Common myeloid progenitor, CD34-positive (primary cell): ENCODE measurements at regions not wholly inside any gene's neighbourhood (a gene's known extent, or its start where the extent isn't known, plus 50 kb on each side); places are given as distances from the start of the nearest gene placed in this dataset.
"Not testable (repeated sequence)": the region's sequence is repeated elsewhere in the genome, so short reads cannot be mapped to it uniquely, and the experiment has no call there.

Experiments
- CTCF ChIA-PET: fragments of 350-600 bp; sonication (Branson Sonifier 250); formaldehyde crosslinking; loops from one replicate; lab custom pipeline; 2021; ENCODE audit warnings: antibody characterized with exemption; lab: Charles Lee
- POLR2A ChIA-PET: fragments of 350-600 bp; sonication (Branson Sonifier 250); formaldehyde crosslinking; loops from one replicate; lab custom pipeline; 2021; ENCODE audit warnings: antibody characterized with exemption; lab: Charles Lee
- DNase-seq, 3 donors: peaks; one replicate each; pipeline versions ENCODE4 v3.0.0 to v3.0.0-alpha.2; 2013
- H3K27ac ChIP-seq, 2 experiments: 1 replicate in 1 of 2; 2 replicates in 1 of 2; pipeline ENCODE4 v1.7.0; 2013; ENCODE audit warnings: inconsistent platforms in 2 of 2, low read length in 2 of 2, mild to moderate bottlenecking in 2 of 2, low read depth in 1 of 2, moderate library complexity in 1 of 2; ENCODE audit not compliant: severe bottlenecking in 2 of 2, insufficient read depth in 1 of 2, poor library complexity in 1 of 2
- H3K27me3 ChIP-seq, 5 experiments: replicated peaks in 2 of 5; 1 replicate in 3 of 5; 2 replicates in 2 of 5; pipeline versions ENCODE4 v1.6.1 to v1.7.0; 2013; ENCODE audit warnings: low read length in 4 of 5, mild to moderate bottlenecking in 2 of 5, moderate library complexity in 2 of 5, inconsistent platforms in 1 of 5; ENCODE audit not compliant: insufficient read depth in 5 of 5, control insufficient read depth in 4 of 5
- H3K36me3 ChIP-seq, 4 experiments: 1 replicate in 2 of 4; 2 replicates in 2 of 4; pipeline versions ENCODE4 v1.6.1 to v1.7.0; 2013; ENCODE audit warnings: low read length in 3 of 4, control low read depth in 1 of 4, mild to moderate bottlenecking in 1 of 4; ENCODE audit not compliant: control insufficient read depth in 4 of 4, insufficient read depth in 4 of 4
- H3K4me1 ChIP-seq, 4 experiments: 1 replicate in 3 of 4; 2 replicates in 1 of 4; pipeline versions ENCODE4 v1.6.1 to v1.7.1; 2013; ENCODE audit warnings: low read length in 3 of 4, mild to moderate bottlenecking in 3 of 4, control low read depth in 1 of 4, inconsistent platforms in 1 of 4, moderate library complexity in 1 of 4; ENCODE audit not compliant: control insufficient read depth in 4 of 4, insufficient read depth in 4 of 4; ENCODE audit errors: control extremely low read depth in 1 of 4
- H3K4me3 ChIP-seq, 7 experiments: 1 replicate in 4 of 7; 2 replicates in 3 of 7; pipeline versions ENCODE4 v1.5.1 to v1.7.0; 2013; ENCODE audit warnings: mild to moderate bottlenecking in 7 of 7, low read length in 6 of 7, moderate library complexity in 6 of 7, inconsistent platforms in 2 of 7, low read depth in 2 of 7, control low read depth in 1 of 7; ENCODE audit not compliant: insufficient read depth in 4 of 7, control insufficient read depth in 1 of 7; ENCODE audit errors: extremely low read depth in 1 of 7
- H3K9me3 ChIP-seq, 5 experiments: 1 replicate in 4 of 5; 2 replicates in 1 of 5; pipeline versions ENCODE4 v1.6.1 to v1.7.1; 2013; ENCODE audit warnings: low read length in 4 of 5, mild to moderate bottlenecking in 2 of 5, inconsistent platforms in 1 of 5, low read depth in 1 of 5, moderate library complexity in 1 of 5; ENCODE audit not compliant: control insufficient read depth in 4 of 5, insufficient read depth in 2 of 5; ENCODE audit errors: control extremely low read depth in 1 of 5
- WGBS: methylation state at CpG from one replicate; pipeline ENCODE4 v1.1.5; 2013; ENCODE audit not compliant: insufficient coverage; 5-methylcytosine and 5-hydroxymethylcytosine counted together

- H3K4me3 ChIP-seq, POLR2A ChIA-PET, H3K4me1 ChIP-seq, DNase-seq, H3K27ac ChIP-seq, CTCF ChIA-PET, H3K27me3 ChIP-seq, H3K9me3 ChIP-seq, H3K36me3 ChIP-seq: not testable (repeated sequence)
- WGBS: no CpG with 5 or more reads among the region's 1 CpG
These were observed 117.5 kb upstream of the SPATA31A3 start for GRCh38 chr9:67109859-67110258.

DNA sequence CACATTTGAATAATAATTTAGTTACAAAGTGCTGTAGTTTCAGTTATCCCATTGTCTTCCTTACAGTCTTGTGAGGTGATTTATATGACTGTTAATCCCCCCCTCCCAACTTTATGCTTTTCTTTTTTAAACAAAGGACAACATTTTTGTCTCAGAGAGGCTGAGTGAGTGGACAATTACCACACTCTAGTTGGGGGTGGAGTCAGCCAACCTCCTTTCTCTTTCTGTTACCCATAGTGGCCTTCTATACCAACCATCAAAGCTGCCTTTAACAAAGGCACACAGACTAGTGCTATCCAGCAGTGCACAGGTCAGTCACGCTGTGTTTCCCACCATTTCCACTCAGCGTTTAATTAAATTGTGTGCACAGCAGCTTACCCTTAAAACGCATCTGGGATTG lies 114.3 kb upstream of the SPATA31A3 start:
- POLR2A ChIA-PET, H3K27me3 ChIP-seq, H3K36me3 ChIP-seq, CTCF ChIA-PET, H3K9me3 ChIP-seq, H3K4me3 ChIP-seq, DNase-seq, H3K27ac ChIP-seq, H3K4me1 ChIP-seq: not testable (repeated sequence)
- WGBS: no CpG with 5 or more reads among the region's 3 CpGs

GRCh38 chr9:67102506-67103276 lies 110.3 kb upstream of the SPATA31A3 start:
- H3K4me3 ChIP-seq, H3K27me3 ChIP-seq, H3K36me3 ChIP-seq, H3K27ac ChIP-seq, POLR2A ChIA-PET, CTCF ChIA-PET, H3K4me1 ChIP-seq, DNase-seq, H3K9me3 ChIP-seq: not testable (repeated sequence)
- no CpG with 5 or more reads among the region's 5 CpGs for WGBS

DNA sequence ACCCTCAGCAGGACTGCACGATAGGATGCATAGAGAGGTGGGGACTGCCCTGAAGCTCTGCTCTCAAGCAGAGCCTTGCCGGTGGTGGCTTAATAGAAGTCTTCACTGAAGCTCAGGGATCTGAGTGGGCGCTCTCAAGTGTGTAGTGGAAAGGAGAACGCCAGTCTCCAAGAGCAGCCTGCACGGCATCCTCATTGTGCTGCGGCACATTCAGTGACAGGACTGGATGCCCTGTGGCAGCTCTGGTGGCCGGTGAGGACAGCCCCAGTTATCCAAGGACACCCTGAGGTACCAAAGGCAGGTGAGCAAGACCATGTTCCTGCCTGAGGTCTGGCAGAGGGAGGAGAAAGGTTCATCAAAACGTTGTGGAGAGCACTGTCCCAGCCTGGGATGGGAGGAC lies 98.8 kb upstream of the SPATA31A3 start:
- CTCF ChIA-PET, DNase-seq, H3K27me3 ChIP-seq, H3K4me1 ChIP-seq, H3K36me3 ChIP-seq, H3K4me3 ChIP-seq, POLR2A ChIA-PET, H3K27ac ChIP-seq, H3K9me3 ChIP-seq: not testable (repeated sequence)
- WGBS: 100% methylated on average over 5 of the region's 8 CpGs

DNA sequence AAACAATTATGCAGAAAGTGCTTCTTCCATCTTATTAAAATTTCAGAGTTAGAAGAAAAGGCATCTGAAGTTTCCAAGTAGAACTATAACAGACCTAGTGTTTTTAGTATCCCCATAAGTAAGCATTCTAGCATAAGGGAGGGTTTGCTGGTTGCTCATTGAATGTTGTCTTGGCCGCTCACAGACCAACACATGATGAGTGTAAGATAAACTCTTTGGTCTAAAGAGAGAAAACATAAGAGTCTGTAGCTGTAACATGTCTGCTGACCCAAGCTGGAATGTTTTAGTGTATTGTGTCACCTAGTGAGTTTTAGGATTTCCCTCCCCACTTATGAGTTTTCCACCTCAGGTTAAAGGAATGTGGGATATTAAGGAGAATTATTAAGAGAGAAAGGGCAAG lies 94.5 kb upstream of the SPATA31A3 start:
- WGBS: no CpG with 5 or more reads among the region's 1 CpG

GRCh38 chr9:67066140-67066539 lies 73.8 kb upstream of the SPATA31A3 start:
- H3K36me3 ChIP-seq, H3K9me3 ChIP-seq, POLR2A ChIA-PET, DNase-seq, H3K27ac ChIP-seq, H3K4me3 ChIP-seq, H3K27me3 ChIP-seq, H3K4me1 ChIP-seq, CTCF ChIA-PET: not testable (repeated sequence)
- no CpG with 5 or more reads among the region's 5 CpGs for WGBS

More for the DNA sequence above, 94.5 kb upstream of the SPATA31A3 start:
- H3K36me3 ChIP-seq, H3K27me3 ChIP-seq, H3K4me1 ChIP-seq, POLR2A ChIA-PET, CTCF ChIA-PET, DNase-seq, H3K27ac ChIP-seq, H3K9me3 ChIP-seq, H3K4me3 ChIP-seq: not testable (repeated sequence)

GRCh38 chr9:67058898-67059715 lies 66.8 kb upstream of the SPATA31A3 start:
- H3K27me3 ChIP-seq, POLR2A ChIA-PET, H3K27ac ChIP-seq, H3K36me3 ChIP-seq, CTCF ChIA-PET, H3K4me1 ChIP-seq, H3K9me3 ChIP-seq: not testable (repeated sequence)
- peak in 2 of 3 donors; percentile 3 to 16 for DNase-seq
- WGBS: no CpG with 5 or more reads among the region's 78 CpGs
- peak overlapping the region in 1 of 7 experiments; percentile 23 for H3K4me3 ChIP-seq
